Transverse colon (tissue), 4 donors: ENCODE measurements at regions not wholly inside any gene's neighbourhood (a gene's known extent, or its start where the extent isn't known, plus 50 kb on each side); places are given as distances from the start of the nearest gene placed in this dataset.

Source experiments
- DNase-seq: peaks from one replicate; pipeline ENCODE4 v3.0.0-alpha.2; 2019
- H3K27ac ChIP-seq, 4 donors: fragments of 200-600 bp; sonication (generic); 2 replicates each; pipeline ENCODE4 v1.5.1; 2016 to 2018; ENCODE audit warnings: inconsistent platforms in 4 of 4
- H3K27me3 ChIP-seq: fragments of 200-600 bp; sonication (generic); 2 replicates; pipeline ENCODE4 v1.5.1; 2017; ENCODE audit warnings: inconsistent platforms
- H3K36me3 ChIP-seq, 4 donors: fragments of 200-600 bp; sonication (generic); 2 replicates each; pipeline ENCODE4 v1.5.1; 2017 to 2019; ENCODE audit warnings: inconsistent platforms in 4 of 4
- H3K4me1 ChIP-seq, 4 donors: fragments of 200-600 bp; sonication (generic); 2 replicates each; pipeline ENCODE4 v1.5.1; 2017 to 2020; ENCODE audit warnings: inconsistent platforms in 4 of 4
- H3K4me3 ChIP-seq, 4 donors: fragments of 200-600 bp; sonication (generic); 1 replicate in 1 of 4; 2 replicates in 3 of 4; pipeline versions ENCODE4 v1.5.1 to v1.6.1; 2017 to 2019; ENCODE audit warnings: inconsistent platforms in 4 of 4
- H3K9me3 ChIP-seq, 2 donors: fragments of 200-600 bp; sonication (generic); 2 replicates each; pipeline ENCODE4 v1.5.1; 2017 to 2019; ENCODE audit warnings: inconsistent platforms in 2 of 2
- EP300 ChIP-seq: sonication (generic); formaldehyde crosslinking; IDR thresholded peaks from one replicate; pipeline ENCODE4 v1.6.1; 2017; ENCODE audit warnings: antibody characterized with exemption, low read depth
- POLR2A ChIP-seq: fragments of 450-650 bp; IDR thresholded peaks from one replicate; pipeline ENCODE4 v1.6.1; 2016; ENCODE audit warnings: antibody characterized with exemption, mild to moderate bottlenecking, moderate library complexity
- POLR2AphosphoS5 ChIP-seq, 3 donors: sonication (generic); formaldehyde crosslinking; IDR thresholded peaks; one replicate each; pipeline ENCODE4 v1.6.1; 2016; ENCODE audit warnings: antibody characterized with exemption in 3 of 3
- WGBS, 2 donors: methylation state at CpG; one replicate each; pipeline ENCODE4 v1.1.5; 2018; ENCODE audit warnings: low coverage in 1 of 2; 5-methylcytosine and 5-hydroxymethylcytosine counted together
- in situ Hi-C, 4 donors: fragments of 200-750 bp; cut with MboI; loops; one replicate each; pipeline versions ENCODE4 v1.15.0 to v1.15.1; 2017; ENCODE audit warnings: low sequenced_read_pairs in 3 of 4, low pct_ligation_motif_present in 1 of 4, low pct_unique_long_range_greater_than_20kb in 1 of 4
- intact Hi-C: fragments of 100-400 bp; cut with DNase I; formaldehyde crosslinking; loops from one replicate; pipeline ENCODE4 v1.15.1; 2023; ENCODE audit warnings: low total_unique reads
- TF ChIP-seq, protein P1 (sequence below), 5 experiments: fragments of 200-600 bp in 3 of 5; fragments of 450-650 bp in 2 of 5; sonication (generic) in 3 of 5; IDR thresholded peaks; 1 replicate in 2 of 5; 2 replicates in 3 of 5; pipeline ENCODE4 v1.5.1; 2016 to 2017; ENCODE audit warnings: antibody characterized with exemption in 5 of 5, inconsistent platforms in 3 of 5, mild to moderate bottlenecking in 2 of 5, moderate library complexity in 1 of 5

DNA sequence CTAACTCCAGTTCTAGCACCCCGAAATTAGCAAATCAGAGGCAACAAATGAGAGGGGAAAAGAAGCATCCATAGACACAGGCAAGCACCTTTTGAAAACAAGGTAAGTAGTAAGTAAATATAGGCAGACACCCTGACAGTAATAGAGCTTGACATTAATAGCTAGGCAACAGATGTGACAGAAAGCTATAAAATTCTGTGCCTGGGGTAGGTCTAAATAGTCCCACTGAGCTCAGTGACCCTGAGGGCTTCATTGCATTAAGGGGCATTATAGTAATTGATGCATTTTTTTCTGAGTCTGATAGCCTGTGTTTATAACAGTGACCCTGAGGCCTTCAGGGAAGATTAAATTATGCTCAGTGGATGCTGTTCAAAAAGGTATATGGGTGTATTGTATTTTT, 197.1 kb downstream of the HIPK3 start:
- H3K27me3 ChIP-seq: peaks cover 3% of the 10 kb centered on the region
- no peak for TF ChIP-seq POLR2A
- TF ChIP-seq, protein P1, sequence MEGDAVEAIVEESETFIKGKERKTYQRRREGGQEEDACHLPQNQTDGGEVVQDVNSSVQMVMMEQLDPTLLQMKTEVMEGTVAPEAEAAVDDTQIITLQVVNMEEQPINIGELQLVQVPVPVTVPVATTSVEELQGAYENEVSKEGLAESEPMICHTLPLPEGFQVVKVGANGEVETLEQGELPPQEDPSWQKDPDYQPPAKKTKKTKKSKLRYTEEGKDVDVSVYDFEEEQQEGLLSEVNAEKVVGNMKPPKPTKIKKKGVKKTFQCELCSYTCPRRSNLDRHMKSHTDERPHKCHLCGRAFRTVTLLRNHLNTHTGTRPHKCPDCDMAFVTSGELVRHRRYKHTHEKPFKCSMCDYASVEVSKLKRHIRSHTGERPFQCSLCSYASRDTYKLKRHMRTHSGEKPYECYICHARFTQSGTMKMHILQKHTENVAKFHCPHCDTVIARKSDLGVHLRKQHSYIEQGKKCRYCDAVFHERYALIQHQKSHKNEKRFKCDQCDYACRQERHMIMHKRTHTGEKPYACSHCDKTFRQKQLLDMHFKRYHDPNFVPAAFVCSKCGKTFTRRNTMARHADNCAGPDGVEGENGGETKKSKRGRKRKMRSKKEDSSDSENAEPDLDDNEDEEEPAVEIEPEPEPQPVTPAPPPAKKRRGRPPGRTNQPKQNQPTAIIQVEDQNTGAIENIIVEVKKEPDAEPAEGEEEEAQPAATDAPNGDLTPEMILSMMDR (IDR thresholded peaks at IDR 0.05): no peak
- no peak for TF ChIP-seq EP300
- TF ChIP-seq POLR2AphosphoS5 (IDR thresholded peaks at IDR 0.05): no peak
- in situ Hi-C loops: no loop called here
- DNase-seq: no peak
- no peaks in the 10 kb centered on the region for H3K4me1 ChIP-seq
- intact Hi-C loops: no loop called here
- H3K9me3 ChIP-seq: no peaks in the 10 kb centered on the region
- H3K4me3 ChIP-seq: no peak overlapping the region
- no peaks in the 10 kb centered on the region for H3K36me3 ChIP-seq
- 17 to 23% methylated on average over 1 of the region's 1 CpG for WGBS, 2 donors
- H3K27ac ChIP-seq: no peak overlapping the region

DNA sequence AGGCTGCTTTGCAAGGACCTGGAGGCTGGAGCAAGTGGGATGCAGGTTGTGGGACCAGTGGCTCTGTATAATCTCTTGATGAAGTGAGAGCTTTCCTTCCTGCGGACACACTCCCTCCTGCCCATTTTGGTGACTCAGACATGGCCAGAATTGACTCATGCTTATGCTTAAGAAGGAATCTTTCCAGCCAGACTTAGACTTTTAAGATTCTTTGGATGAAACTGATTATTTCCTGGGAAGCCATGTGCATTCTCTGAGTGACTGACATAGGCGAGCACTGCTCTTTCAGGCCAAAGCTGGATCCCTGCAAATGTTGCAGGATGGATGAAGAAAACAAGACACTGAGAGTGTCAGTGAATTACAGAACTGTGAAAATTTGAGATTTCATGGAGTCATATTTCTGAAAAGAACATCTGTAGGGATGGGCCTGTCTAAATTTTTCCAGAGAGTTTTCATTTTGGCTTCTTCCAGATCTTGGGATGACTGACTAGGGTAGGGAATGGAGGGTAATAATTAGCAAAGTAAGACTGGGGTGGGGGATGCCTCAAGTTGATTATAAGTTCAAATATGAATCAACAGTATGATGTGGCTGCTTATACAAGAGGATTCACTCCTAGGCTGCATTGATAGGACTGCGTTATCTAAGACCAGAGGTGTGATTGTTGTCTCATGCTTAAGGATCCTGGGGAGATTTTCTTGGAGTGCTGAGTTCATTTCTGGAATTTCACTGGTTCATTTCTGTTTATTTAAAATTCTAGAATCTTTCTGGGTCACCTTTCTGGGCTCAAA, 195.8 kb downstream of the HIPK3 start:
- TF ChIP-seq, protein P1 (IDR thresholded peaks at IDR 0.05): no peak
- TF ChIP-seq POLR2A (no peak), POLR2AphosphoS5 (IDR thresholded peaks at IDR 0.05) (no peak), EP300 (no peak)
- Histone ChIP-seq H3K4me1 (no peaks in the 10 kb centered on the region), H3K36me3 (no peaks in the 10 kb centered on the region), H3K4me3 (no peak overlapping the region), H3K27me3 (peaks cover 3% of the 10 kb centered on the region), H3K27ac (no peak overlapping the region), H3K9me3 (no peaks in the 10 kb centered on the region)
- in situ Hi-C loops: no loop called here
- DNase-seq: no peak
- WGBS, 2 donors: 69 to 75% methylated on average over 2 to 3 of the region's 3 CpGs
- intact Hi-C loops: no loop called here

GRCh38 chr11:33451364-33451763, 194.2 kb downstream of the HIPK3 start:
- no peak overlapping the region for H3K4me3 ChIP-seq
- in situ Hi-C loops (no loop called here), intact Hi-C loops (no loop called here)
- H3K27ac ChIP-seq: no peak overlapping the region
- DNase-seq: no peak
- no peaks in the 10 kb centered on the region for H3K36me3 ChIP-seq
- 39 to 54% methylated on average over 2 of the region's 2 CpGs for WGBS, 2 donors
- H3K27me3 ChIP-seq: peaks cover 3% of the 10 kb centered on the region
- no peak for TF ChIP-seq POLR2A
- no peak for TF ChIP-seq EP300
- TF ChIP-seq, protein P1 (IDR thresholded peaks at IDR 0.05): no peak
- TF ChIP-seq POLR2AphosphoS5 (IDR thresholded peaks at IDR 0.05): no peak
- no peaks in the 10 kb centered on the region for H3K9me3 ChIP-seq
- H3K4me1 ChIP-seq: no peaks in the 10 kb centered on the region

GRCh38 chr11:33449798-33450197, 192.6 kb downstream of the HIPK3 start:
- Histone ChIP-seq H3K4me1 (no peaks in the 10 kb centered on the region), H3K27ac (no peak overlapping the region), H3K36me3 (no peaks in the 10 kb centered on the region), H3K9me3 (no peaks in the 10 kb centered on the region), H3K27me3 (peaks cover 3% of the 10 kb centered on the region), H3K4me3 (no peak overlapping the region)
- DNase-seq: no peak
- in situ Hi-C loops: no loop called here
- intact Hi-C loops: no loop called here
- TF ChIP-seq EP300 (no peak), POLR2AphosphoS5 (IDR thresholded peaks at IDR 0.05) (no peak), POLR2A (no peak)
- TF ChIP-seq, protein P1 (IDR thresholded peaks at IDR 0.05): no peak
- 79 to 82% methylated on average over 2 to 3 of the region's 3 CpGs for WGBS, 2 donors
